Body of pancreas (tissue), 4 donors: ENCODE measurements at regions not wholly inside any gene's neighbourhood (a gene's known extent, or its start where the extent isn't known, plus 50 kb on each side); places are given as distances from the start of the nearest gene placed in this dataset.

ENCODE experiments used
- POLR2A ChIP-seq, 3 donors: fragments of 450-650 bp; IDR thresholded peaks; one replicate each; pipeline ENCODE4 v1.6.1; 2016; ENCODE audit warnings: antibody characterized with exemption in 3 of 3, mild to moderate bottlenecking in 2 of 3
- TF ChIP-seq, protein P1 (sequence below), 7 experiments: fragments of 450-650 bp in 4 of 7; fragments of 200-600 bp in 3 of 7; sonication (generic) in 3 of 7; IDR thresholded peaks; one replicate each; pipeline ENCODE4 v1.5.1; 2016 to 2019; ENCODE audit warnings: antibody characterized with exemption in 7 of 7

GRCh38 chr4:60989141-60989540 lies 211.0 kb upstream of the ADGRL3 start:
- TF ChIP-seq POLR2A (IDR thresholded peaks at IDR 0.05), result no peak
- TF ChIP-seq, protein P1, sequence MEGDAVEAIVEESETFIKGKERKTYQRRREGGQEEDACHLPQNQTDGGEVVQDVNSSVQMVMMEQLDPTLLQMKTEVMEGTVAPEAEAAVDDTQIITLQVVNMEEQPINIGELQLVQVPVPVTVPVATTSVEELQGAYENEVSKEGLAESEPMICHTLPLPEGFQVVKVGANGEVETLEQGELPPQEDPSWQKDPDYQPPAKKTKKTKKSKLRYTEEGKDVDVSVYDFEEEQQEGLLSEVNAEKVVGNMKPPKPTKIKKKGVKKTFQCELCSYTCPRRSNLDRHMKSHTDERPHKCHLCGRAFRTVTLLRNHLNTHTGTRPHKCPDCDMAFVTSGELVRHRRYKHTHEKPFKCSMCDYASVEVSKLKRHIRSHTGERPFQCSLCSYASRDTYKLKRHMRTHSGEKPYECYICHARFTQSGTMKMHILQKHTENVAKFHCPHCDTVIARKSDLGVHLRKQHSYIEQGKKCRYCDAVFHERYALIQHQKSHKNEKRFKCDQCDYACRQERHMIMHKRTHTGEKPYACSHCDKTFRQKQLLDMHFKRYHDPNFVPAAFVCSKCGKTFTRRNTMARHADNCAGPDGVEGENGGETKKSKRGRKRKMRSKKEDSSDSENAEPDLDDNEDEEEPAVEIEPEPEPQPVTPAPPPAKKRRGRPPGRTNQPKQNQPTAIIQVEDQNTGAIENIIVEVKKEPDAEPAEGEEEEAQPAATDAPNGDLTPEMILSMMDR (IDR thresholded peaks at IDR 0.05), result no peak
